ENCODE measurements at regions not wholly inside any gene's neighbourhood (a gene's known extent, or its start where the extent isn't known, plus 50 kb on each side); places are given as distances from the start of the nearest gene placed in this dataset.

- TF ChIP-seq CTCF (IDR thresholded peaks at IDR 0.05; ENCODE audit: extremely low read depth in 1 of 2, insufficient read depth in 1 of 2, low read depth in 1 of 2, low read length in 2 of 2) (no peak), POLR2AphosphoS5 (IDR thresholded peaks at IDR 0.05; ENCODE audit: insufficient read depth, low read depth, low read length) (no peak), FOS (IDR thresholded peaks at IDR 0.05; ENCODE audit: borderline replicate concordance, insufficient read depth, low read length) (no peak), POLR2A (IDR thresholded peaks at IDR 0.05; ENCODE audit: low read depth, low read length) (no peak), EZH2 (IDR thresholded peaks at IDR 0.05; ENCODE audit: borderline replicate concordance, low read depth, low read length, severe bottlenecking) (no peak), MAX (IDR thresholded peaks at IDR 0.05; ENCODE audit: insufficient read depth, insufficient read length) (no peak), MYC (IDR thresholded peaks at IDR 0.05; ENCODE audit: low read depth, low read length) (no peak)
Measured at GRCh38 chr2:120897399-120897798, 161.7 kb downstream of the GLI2 start.
